Ammon's horn (tissue), 1 donor: ENCODE measurements at regions not wholly inside any gene's neighbourhood (a gene's known extent, or its start where the extent isn't known, plus 50 kb on each side); places are given as distances from the start of the nearest gene placed in this dataset.
"Not testable (repeated sequence)": the region's sequence is repeated elsewhere in the genome, so short reads cannot be mapped to it uniquely, and the experiment has no call there.

Source experiments
- DNase-seq: peaks from one replicate; pipeline ENCODE4 v3.0.0-alpha.2; 2016; ENCODE audit warnings: low spot score

DNA sequence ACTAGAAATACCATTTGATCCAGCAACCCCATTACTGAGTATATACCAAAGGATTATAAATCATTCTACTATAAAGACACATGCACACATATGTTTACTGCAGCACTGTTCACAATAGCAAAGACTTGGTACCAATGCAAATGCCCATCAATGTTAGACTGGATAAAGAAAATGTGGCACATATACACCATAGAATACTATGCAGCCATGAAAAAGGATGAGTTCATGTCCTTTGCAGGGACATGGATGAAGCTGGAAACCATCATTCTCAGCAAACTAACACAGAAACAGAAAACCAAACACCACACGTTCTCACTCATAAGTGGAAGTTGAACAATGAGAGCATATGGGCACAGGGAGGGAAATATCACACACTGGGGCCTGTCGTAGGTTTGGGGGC is 106.0 kb downstream of the SPATA18 start:
- DNase-seq, result not testable (repeated sequence)

DNA sequence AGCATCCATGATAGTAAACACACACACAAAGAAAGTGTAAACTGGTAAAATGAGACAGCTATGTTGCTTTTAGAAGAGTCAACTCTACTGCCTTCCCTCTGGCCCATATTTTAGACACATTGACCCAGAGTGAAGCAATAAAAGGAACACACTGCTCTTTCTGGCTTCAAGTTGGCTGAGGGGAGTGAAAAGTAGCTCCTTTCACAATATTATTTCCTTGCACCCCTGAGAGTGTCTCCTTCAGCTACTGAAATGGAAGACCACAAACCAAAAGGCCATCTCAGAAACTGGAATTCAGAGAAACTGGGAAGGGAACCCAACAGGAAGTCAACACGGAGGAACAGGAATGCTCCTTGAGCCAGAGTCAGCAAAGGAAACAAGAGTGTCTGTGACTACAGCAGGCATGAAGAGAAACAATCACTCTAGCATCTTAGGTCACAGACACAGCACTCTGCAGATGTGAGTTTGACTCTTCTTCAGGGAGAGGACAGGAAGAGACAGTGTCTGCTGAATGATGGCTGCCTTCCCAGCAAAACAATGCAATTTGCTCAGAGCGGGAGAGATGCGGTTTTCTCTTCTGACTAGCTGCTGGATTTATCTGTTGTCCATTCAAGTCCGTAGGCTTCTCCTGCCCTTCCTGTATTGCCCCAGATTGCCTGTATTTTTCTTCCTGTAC is 106.7 kb downstream of the SPATA18 start:
- DNase-seq, result no peak

DNA sequence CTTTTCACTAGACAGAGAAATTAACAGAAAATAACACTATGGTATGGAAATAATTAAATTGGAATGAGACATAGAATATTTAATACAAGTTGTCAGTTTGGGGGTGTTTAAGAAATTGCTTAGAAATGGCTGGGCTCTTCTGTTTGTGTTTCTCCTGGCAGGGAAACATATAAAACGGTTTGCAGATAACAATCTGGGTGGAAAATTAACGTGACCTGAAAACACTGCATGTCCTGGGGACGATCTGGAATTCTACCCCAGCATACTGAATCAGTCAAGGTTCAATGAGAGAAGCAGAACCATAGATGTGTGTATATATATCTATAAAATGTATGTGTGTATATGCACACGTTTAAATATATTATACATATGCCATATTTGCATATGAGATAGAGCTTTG is 109.8 kb downstream of the SPATA18 start:
- DNase-seq, result no peak

DNA sequence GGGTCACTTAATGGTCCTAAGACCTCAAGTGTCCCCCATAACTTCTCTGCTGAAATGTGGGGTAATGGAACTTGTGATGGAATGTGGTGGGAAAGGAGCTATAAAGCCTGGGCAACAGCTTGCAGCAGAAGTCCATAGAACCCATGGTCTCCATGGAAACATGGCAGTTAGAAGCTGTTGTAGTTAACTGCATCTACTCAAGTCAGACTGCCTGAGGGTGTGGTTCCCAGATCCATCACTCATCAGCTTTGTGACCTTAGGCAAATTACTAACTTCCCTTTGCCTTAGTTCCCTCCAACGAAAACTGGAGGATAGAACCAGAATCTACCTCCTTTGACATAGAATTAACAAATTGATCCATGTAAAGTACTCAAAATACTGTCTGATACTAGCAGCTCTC is 113.0 kb downstream of the SPATA18 start:
- DNase-seq, result no peak

DNA sequence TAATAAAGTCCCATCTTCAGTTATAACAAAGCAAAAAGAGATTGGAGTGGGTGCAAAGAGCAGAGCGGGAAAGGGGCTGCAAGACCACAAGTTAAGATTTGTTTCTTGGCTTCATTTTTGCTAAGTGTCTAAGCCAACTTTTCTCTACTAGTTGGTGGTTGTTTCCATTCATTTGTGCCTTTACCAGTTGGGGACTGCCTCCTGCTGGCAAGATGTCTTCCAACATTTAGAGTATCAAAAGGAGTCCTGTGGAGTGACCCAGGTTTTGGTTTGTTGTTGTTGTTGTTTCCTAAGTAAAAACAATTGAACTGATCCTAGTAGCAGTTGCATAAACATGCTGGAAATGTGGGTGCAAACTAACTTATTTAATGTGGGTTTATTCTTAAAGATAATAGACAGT is 121.1 kb downstream of the SPATA18 start:
- no peak for DNase-seq

DNA sequence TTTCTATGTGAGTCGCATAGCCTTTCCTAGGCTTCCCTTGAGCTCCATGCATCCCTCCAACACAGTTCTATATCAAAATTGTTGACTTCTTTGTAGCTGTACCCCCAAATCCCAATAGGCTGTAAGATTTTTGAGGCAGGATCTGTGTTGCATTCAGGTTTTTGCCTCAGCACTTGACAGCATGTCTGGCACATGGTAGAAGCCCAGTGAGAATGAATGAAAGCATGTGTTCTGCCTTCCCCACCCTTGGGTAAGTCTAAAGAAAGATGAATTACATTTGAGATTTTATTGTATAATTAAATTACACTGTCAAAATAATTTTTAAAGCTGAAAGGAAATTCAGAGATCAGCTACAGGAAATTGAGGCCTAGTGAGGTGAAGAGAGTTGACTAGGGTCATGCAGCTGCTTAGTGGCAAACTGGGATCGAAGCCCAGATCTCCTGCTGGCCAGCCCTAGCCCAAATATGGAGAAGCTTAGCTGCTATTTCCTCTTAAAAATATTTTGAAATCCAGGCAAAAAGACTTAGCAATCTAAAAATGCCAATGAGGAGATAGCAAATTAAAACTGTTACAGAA is 122.5 kb downstream of the SPATA18 start:
- DNase-seq, result peak; percentile 23

DNA sequence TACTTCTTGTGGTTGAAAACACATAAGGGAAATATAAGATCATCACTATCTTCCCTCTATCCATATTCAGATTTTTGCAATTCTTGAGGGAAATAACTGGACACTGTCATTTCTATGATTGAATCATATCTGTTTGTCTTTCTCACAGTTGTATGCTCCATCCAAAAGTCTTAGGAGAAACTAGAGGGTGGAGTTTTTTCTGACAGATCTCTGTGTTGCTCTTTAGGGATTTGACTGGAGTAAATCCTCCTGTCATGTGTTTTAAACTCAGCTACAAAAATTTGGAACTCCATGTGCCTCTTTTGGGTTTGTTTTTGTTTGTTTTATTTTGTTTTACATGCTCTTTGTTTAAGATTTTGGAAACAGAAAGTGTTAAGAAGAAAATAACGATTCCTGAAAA is 136.5 kb downstream of the SPATA18 start:
- no peak for DNase-seq

DNA sequence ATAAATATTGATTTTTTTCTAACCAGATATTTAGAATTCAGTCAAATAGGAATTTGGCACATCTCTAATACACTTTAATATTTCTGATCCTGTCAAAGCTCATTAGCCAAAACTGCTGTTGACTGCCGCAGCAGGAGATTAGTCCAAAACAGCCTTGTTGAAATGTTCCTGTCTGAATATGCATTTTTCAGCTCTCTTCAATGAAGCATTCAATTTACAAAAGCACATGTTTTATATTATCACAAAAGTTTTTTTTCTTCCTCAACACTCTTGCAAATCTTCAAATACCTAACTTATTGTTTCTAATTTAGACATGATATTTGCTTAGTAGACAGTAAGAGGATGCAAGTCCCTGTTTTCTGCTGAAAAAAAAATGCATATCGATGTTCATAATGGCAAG is 140.9 kb downstream of the SPATA18 start:
- no peak for DNase-seq

DNA sequence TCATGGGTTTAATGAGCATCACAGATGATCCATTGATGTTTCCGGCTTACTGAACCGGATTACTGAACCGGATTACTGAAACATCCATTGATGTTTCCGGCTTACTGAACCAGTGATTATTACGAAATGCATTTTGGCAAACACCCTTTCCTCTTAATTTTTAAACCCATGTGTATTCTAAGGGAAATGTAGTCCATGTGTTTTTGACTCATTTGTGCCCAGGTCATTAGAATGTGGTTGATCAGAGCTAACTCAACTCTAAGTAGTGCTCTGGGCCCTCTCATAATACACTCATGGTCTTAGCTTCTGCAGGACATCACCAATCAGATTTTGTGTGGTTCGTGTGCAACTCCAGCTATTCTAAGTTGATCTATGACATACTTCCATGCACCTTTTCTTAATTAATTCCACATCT is 141.6 kb downstream of the SPATA18 start:
- no peak for DNase-seq

DNA sequence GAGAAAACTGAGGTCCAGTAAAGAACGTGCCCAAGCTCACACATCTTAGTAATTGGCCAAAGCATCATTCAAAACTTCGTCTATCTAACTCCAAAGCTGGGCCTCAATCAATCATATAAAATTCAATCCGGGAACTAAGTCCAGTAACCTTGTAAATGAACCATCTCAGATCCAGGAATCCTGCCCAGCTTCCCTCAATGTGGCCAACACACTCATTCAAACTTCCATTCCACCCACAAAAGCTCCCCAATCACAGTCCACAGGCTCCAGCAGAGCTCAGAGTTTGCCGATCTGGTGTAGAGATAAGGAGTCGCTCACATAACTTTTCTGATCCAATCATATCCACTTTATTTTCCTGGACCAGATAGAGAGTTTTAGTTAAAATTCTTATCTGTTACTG is 144.8 kb downstream of the SPATA18 start:
- DNase-seq, result no peak

DNA sequence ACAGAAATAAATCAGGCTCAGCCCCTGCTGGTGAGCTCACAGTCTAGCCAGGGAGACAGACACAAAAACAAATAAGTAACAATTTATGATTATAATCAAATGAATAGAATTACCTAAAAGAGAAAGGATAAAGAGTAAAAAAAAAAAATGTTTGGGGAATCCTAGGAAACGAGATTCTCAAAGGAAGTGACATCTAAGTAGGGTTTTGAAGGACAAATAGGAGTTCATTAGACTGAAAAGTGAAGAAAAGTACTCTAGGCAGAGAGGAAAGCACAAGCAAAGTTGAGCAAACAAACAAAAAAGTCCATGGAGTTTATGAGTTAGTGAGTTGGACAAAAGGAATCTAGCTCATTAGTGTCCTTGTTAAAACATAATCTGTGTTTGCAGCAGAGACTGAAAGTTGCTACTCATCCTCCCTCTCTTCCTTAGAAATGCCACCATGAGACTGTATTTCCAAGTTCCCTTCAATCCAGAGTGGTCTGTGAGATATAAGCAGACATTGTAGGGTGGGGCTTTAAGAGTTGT is 145.6 kb downstream of the SPATA18 start:
- DNase-seq, result no peak

DNA sequence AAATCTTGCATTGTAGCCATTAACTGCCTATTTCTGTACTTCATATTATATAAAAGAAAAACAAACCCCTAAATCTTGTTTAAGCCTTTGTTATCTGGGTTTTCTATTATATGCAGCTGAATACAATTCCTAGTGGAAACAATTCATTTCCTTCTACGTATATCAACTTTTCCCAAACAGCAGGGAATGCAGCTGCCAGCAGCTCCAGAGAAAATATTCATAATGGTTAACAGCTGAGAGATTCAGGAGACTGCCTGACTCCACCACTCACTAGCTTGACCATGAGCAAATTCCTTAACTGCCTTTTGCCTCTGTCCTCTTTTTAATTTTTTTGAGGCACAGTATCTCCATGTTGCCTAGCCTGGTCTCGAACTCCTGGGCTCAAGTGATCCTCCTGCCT is 146.2 kb downstream of the SPATA18 start:
- DNase-seq, result no peak

DNA sequence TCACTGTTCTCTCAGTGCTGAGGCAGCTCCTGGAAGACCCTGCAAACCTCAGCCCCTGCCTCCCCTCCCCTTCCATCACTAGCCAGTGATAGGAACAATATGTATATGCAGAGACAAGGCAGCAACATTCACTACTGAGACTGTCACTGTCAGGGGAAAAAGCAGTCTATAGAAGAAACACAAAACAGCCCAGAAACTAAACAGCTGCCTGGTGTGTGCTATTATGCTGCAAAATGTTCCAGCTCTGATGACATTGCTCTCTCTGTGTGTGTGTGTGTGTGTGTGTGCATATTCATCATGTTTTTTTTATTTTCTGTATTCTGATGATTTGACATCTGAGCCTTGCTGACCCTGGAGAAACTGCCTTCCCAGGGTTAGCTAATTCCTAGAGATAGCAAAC is 147.2 kb downstream of the SPATA18 start:
- DNase-seq, result no peak

DNA sequence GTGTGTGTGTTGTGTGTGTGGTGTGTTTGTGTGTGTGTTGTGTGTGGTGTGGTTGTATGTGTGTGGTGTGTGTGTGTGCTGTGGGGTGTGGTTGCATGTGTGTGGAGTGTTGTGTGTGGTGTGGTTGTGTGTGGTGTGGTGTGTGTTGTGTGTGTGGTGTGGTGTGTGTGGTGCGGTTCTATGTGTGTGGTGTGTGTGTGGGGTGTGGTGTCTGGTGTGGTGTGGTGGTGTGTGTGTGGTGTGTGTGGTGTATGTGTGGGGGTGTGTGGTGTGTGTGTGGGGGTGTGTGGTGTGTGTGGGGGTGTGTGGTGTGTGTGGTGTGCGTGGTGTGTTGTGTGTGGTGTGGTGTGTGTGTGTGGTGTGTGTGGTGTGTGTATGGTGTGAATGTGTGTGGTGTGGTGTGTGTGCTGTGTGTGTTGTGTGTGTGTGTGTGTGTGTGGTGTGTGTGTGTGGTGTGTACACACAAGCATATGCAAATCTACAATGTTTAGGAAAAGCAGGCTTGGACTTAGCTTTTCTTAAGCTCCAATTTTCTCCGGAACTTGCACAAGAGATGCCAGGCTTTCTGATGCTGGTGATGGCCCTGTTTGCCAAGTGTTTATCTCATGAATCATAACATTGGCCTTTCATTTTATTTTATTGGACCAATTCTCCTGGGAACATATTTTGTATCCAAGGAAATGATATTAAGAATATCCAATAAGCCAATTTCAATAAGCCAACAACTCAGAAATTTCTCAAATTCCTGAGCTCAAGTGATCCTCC is 148.7 kb downstream of the SPATA18 start:
- peak; percentile 4 for DNase-seq

DNA sequence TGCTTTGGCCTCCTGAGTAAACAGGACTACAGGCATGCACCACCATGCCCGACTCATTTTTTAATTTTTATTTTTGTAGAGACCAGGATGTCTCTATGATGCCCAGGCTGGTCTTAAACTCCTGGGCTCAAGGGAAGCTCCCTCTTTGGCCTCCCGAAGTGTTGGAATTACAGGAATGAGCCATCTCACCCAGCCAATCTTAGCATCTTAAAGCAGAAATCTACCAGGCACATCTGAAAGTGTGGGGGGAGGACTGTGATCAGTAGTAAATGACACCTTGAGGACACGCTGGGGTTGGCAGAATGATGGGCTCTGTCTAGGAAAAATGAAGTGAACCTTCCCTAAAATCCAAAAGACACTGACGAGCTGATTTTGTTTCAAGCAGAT is 149.2 kb downstream of the SPATA18 start:
- no peak for DNase-seq

DNA sequence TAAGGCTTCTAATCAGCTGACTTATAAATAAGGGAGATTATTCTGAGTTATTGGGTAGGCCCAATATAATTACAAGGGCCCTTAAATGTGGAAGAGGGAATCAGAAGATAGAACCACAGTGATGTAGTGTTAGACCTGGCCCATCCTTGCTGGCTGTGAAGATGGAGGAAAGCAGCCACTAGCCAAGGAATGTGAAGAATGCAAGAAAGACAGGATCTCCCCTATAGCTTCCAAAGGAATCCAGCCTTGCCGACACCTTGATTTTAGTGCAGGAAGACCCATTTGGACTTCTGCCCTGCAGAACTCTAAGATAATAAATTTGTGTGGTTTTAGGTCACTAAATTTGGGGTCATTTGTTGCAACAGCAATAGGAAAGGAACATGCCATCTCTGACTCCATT is 150.6 kb downstream of the SPATA18 start:
- no peak for DNase-seq

DNA sequence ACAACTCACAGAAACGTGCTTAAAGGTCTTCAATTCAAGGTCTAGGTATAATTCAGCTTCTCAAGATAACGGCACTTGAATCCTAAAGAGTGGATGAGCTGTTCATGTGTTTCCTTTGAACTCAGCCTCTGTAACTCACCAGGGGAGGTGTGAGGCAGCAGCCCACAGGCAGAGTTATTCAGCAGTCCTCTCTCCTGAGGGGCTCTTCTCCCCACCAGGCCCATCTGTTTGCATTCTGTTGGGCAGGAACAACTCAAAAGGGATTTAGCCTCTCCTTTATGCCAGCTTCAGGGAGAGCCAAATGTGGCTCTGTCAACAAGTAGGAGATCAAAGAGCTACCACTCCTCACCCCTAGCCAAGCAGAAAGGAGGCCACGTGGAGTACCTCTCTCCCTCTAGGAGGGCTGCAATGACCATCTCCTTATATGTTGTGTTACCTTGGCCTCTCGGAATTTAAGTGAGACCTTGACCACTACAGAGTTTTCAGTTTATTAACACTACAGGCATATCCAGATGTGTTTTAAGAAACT is 151.2 kb downstream of the SPATA18 start:
- DNase-seq, result no peak

DNA sequence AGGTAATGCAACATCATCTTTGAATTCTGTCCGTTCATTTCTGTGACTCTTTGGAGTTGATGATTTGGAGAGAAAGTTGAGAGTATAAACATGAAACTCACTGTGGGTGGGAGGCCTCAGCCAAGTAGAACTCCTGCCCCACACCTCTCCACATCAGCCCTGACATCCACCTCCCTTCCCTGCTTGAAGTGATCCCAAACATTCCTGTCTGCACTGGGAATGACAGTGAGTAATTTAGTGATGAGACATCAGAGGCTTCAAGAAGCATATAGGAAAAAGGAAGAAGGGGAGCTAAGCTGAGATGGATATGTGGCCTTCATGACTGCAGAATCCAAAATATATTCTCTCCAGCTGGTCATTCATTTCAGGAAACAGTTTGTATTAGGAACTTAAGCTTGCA is 151.8 kb downstream of the SPATA18 start:
- DNase-seq, result no peak

DNA sequence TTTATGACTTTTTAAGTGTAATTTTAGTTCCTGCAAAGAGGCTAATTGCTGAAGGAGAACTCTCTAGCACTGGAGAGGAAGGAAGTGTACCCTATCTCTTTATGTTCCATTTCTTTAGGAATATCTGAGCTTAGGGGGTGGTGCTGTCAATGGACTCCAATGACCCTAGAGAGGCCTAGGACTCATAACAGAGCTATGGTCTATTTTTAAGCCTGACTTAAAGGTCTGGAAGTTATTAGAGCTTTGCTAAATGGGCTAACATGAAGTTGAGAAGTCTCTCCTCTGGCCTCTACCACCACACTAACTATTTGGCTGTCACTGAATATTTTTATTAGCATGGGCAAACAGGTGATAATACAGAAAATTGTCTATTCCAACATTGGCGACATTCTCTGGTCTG is 152.2 kb downstream of the SPATA18 start:
- DNase-seq, result no peak

DNA sequence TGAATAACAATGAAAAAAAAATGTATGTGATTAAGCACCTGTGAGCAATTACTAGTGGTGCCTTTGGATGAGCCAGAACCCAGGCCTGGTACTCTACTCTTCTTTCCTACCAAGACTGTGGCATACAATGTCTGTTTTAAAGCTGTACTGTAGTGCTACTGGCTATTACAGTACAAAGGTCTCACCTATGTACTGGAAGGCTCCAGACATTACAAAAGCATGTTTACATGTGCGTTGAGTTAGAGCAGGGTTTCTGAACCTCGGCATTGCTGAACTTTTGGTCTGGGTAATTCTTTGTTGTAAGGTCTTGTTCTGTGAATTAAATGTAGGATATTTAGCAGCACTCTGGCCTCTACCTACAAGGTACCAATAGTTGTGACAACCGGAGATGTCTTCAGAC is 153.8 kb downstream of the SPATA18 start:
- no peak for DNase-seq

DNA sequence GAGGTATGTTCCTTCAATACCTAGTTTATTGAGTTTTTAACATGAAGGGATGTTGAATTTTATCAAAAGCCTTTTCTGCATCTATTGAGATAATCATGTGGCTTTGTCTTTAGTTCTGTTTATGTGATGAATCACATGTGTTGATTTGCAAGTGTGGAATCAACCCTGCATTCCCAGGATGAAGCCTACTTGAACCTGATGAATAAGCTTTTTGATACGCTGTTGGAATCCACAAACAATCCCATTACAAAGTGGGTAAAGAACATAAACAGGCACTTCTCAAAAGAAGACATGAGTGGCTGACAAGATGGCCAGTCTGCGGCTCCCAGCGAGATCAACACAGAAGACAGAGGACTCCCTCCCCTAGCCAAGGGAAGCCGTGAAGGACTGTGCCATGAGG is 156.0 kb downstream of the SPATA18 start:
- not testable (repeated sequence) for DNase-seq

DNA sequence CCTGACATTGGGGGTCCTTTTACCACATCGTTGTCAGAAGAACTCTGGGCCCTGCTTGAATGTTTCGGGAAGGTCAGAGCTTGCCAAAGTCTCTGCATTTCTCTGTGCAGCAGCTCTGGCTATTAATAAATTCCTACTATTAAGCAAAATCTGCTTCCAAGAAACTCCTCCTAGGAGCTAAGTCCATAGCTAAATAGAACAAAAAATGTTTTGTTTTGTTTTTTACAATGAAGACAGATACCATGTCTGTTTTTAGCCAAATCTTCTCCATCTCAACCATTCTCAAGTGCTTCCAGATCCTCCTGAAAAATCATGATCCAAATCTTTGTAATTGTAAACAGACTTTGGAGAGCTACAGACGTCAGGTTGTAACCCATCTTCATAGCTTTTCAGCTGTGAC is 161.6 kb downstream of the SPATA18 start:
- no peak for DNase-seq

DNA sequence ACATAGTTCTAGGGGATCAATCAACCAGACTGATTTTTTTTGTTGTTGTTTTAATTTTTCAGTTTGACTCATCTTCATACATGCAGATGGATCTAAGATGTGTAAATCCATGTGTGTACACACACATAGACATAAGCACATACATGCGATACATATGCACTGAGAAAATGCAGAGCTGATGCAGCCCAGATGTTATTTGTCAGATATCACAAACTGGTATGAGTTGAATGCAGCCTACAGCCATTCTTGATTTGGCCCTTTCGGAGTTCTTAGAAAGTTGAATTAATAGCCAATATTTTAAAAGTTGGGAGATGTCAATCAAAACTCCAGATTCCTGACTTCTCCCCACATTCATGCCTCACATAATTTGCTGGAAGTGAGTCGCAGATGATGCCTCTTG is 180.4 kb downstream of the SPATA18 start:
- no peak for DNase-seq
